Endothelial cell (in vitro differentiated cells): ENCODE measurements at regions not wholly inside any gene's neighbourhood (a gene's known extent, or its start where the extent isn't known, plus 50 kb on each side); places are given as distances from the start of the nearest gene placed in this dataset.

Source experiments
- DNase-seq: peaks from one replicate; pipeline ENCODE4 v3.0.0; 2021; ENCODE audit warnings: low spot score
- H3K27ac Mint-ChIP-seq: one replicate; pipeline ENCODE4 v1.8.0; 2021; ENCODE audit warnings: mixed read lengths, inconsistent platforms; ENCODE audit not compliant: unreplicated experiment
- H3K27me3 Mint-ChIP-seq: one replicate; pipeline ENCODE4 v1.8.0; 2021; ENCODE audit warnings: mild to moderate bottlenecking, moderate library complexity, mixed read lengths, inconsistent platforms; ENCODE audit not compliant: unreplicated experiment
- H3K36me3 Mint-ChIP-seq: one replicate; pipeline ENCODE4 v1.8.0; 2021; ENCODE audit warnings: mild to moderate bottlenecking, low read depth, mixed read lengths, inconsistent platforms; ENCODE audit not compliant: unreplicated experiment
- H3K4me1 Mint-ChIP-seq: one replicate; pipeline ENCODE4 v1.8.0; 2021; ENCODE audit warnings: mild to moderate bottlenecking, mixed read lengths, inconsistent platforms; ENCODE audit not compliant: unreplicated experiment
- H3K4me3 Mint-ChIP-seq: one replicate; pipeline ENCODE4 v1.8.0; 2021; ENCODE audit warnings: mild to moderate bottlenecking, mixed read lengths, inconsistent platforms; ENCODE audit not compliant: unreplicated experiment
- H3K9me3 Mint-ChIP-seq: one replicate; pipeline ENCODE4 v1.8.0; 2021; ENCODE audit warnings: mixed read lengths, inconsistent platforms; ENCODE audit not compliant: unreplicated experiment
- CTCF ChIP-seq: fragments of 200-600 bp; sonication (generic); IDR thresholded peaks from one replicate; pipeline ENCODE4 v1.5.0; 2021; ENCODE audit warnings: antibody characterized with exemption; ENCODE audit not compliant: unreplicated experiment

DNA sequence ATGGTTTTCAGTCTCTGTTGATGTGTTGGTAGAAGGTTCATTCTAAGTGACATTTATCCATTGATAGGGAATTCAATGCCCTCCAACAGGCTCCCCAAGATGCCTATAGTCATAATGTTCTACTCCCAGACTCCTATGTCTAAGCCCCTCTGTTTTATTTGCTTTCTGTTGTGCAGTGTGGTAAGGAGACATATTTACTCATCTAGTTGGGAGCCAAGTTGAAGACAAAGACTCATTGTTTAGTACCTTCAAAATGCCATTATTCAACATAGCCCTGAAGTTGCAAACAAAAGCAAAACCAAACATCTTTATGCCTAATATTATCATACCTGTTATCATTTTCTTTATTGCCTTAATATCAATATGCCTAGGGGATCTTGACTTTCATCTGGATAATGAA, 302.1 kb downstream of the RMST start:
- H3K9me3 Mint-ChIP-seq: peaks cover 9% of the 10 kb centered on the region
- no peak overlapping the region for H3K4me3 Mint-ChIP-seq
- H3K36me3 Mint-ChIP-seq: no peaks in the 10 kb centered on the region
- no peak for DNase-seq
- no peak for TF ChIP-seq CTCF
- H3K27ac Mint-ChIP-seq: no peak overlapping the region
- no peaks in the 10 kb centered on the region for H3K4me1 Mint-ChIP-seq
- H3K27me3 Mint-ChIP-seq: no peaks in the 10 kb centered on the region

GRCh38 chr12:97767347-97767746, 304.7 kb downstream of the RMST start:
- no peak for TF ChIP-seq CTCF

GRCh38 chr12:97778111-97778510, 315.5 kb downstream of the RMST start:
- Mint-ChIP-seq H3K4me1 (no peaks in the 10 kb centered on the region), H3K4me3 (no peak overlapping the region), H3K36me3 (no peaks in the 10 kb centered on the region), H3K27ac (no peak overlapping the region), H3K27me3 (peaks cover 2% of the 10 kb centered on the region), H3K9me3 (peaks cover 5% of the 10 kb centered on the region)
- DNase-seq: no peak
- TF ChIP-seq CTCF: no peak

More at GRCh38 chr12:97767347-97767746, 304.7 kb downstream of the RMST start:
- Mint-ChIP-seq H3K9me3 (peaks cover 3% of the 10 kb centered on the region), H3K27me3 (no peaks in the 10 kb centered on the region), H3K36me3 (no peaks in the 10 kb centered on the region), H3K4me3 (no peak overlapping the region), H3K4me1 (no peaks in the 10 kb centered on the region), H3K27ac (no peak overlapping the region)
- DNase-seq: no peak

GRCh38 chr12:97781342-97781741, 318.7 kb downstream of the RMST start:
- no peak for TF ChIP-seq CTCF
- Mint-ChIP-seq H3K27me3 (peaks cover 2% of the 10 kb centered on the region), H3K9me3 (peaks cover 5% of the 10 kb centered on the region)

GRCh38 chr12:97784904-97785303, 322.3 kb downstream of the RMST start:
- no peak for DNase-seq
- Mint-ChIP-seq H3K4me3 (no peak overlapping the region), H3K4me1 (no peaks in the 10 kb centered on the region), H3K27ac (no peak overlapping the region), H3K36me3 (no peaks in the 10 kb centered on the region), H3K27me3 (peaks cover 1% of the 10 kb centered on the region), H3K9me3 (no peaks in the 10 kb centered on the region)
- no peak for TF ChIP-seq CTCF

More at GRCh38 chr12:97781342-97781741, 318.7 kb downstream of the RMST start:
- DNase-seq: no peak
- no peaks in the 10 kb centered on the region for H3K36me3 Mint-ChIP-seq
- no peak overlapping the region for H3K27ac Mint-ChIP-seq
- H3K4me1 Mint-ChIP-seq: no peaks in the 10 kb centered on the region
- H3K4me3 Mint-ChIP-seq: no peak overlapping the region
